ENCODE measurements at regions not wholly inside any gene's neighbourhood (a gene's known extent, or its start where the extent isn't known, plus 50 kb on each side); places are given as distances from the start of the nearest gene placed in this dataset.

GRCh38 chr2:40746191-40746590 is 294.3 kb upstream of the SLC8A1 start:
- WGBS, result 65% methylated on average over 5 of the region's 5 CpGs
- Histone ChIP-seq H3K36me3 (ENCODE audit: control insufficient read depth in 4 of 4, insufficient read depth in 3 of 4, low read depth in 1 of 4, low read length in 3 of 4) (no peaks in the 10 kb centered on the region), H3K4me3 (ENCODE audit: low read depth in 1 of 3, low read length in 3 of 3) (no peak overlapping the region), H3K27ac (ENCODE audit: low read depth in 1 of 2, low read length in 2 of 2) (no peak overlapping the region), H3K9me3 (ENCODE audit: control insufficient read depth in 4 of 4, low read length in 3 of 4) (no peaks in the 10 kb centered on the region), H3K4me1 (ENCODE audit: control insufficient read depth in 4 of 4, insufficient read depth in 4 of 4, low read length in 3 of 4) (no peaks in the 10 kb centered on the region), H3K27me3 (ENCODE audit: control insufficient read depth in 4 of 4, insufficient read depth in 4 of 4, low read length in 3 of 4) (no peaks in the 10 kb centered on the region), H3K9ac (ENCODE audit: low read depth in 1 of 2, low read length in 2 of 2) (no peak overlapping the region)
- TF ChIP-seq FOXA2 (IDR thresholded peaks at IDR 0.05) (no peak), HNF4A (conservative IDR thresholded peaks at IDR 0.05) (no peak), JUND (IDR thresholded peaks at IDR 0.05) (no peak), GABPA (IDR thresholded peaks at IDR 0.05 in 1 of 2, conservative IDR thresholded peaks at IDR 0.05 in 1 of 2) (no peak), ZBTB33 (IDR thresholded peaks at IDR 0.05) (no peak), NR2F2 (IDR thresholded peaks at IDR 0.05) (no peak), TAF1 (conservative IDR thresholded peaks at IDR 0.05) (no peak), HNF4G (IDR thresholded peaks at IDR 0.05) (no peak), EGR1 (IDR thresholded peaks at IDR 0.05; ENCODE audit: low read depth in 2 of 2) (no peak), RAD21 (IDR thresholded peaks at IDR 0.05) (no peak), ATF3 (IDR thresholded peaks at IDR 0.05) (no peak), YY1 (IDR thresholded peaks at IDR 0.05) (no peak)
- TF ChIP-seq, protein P1, sequence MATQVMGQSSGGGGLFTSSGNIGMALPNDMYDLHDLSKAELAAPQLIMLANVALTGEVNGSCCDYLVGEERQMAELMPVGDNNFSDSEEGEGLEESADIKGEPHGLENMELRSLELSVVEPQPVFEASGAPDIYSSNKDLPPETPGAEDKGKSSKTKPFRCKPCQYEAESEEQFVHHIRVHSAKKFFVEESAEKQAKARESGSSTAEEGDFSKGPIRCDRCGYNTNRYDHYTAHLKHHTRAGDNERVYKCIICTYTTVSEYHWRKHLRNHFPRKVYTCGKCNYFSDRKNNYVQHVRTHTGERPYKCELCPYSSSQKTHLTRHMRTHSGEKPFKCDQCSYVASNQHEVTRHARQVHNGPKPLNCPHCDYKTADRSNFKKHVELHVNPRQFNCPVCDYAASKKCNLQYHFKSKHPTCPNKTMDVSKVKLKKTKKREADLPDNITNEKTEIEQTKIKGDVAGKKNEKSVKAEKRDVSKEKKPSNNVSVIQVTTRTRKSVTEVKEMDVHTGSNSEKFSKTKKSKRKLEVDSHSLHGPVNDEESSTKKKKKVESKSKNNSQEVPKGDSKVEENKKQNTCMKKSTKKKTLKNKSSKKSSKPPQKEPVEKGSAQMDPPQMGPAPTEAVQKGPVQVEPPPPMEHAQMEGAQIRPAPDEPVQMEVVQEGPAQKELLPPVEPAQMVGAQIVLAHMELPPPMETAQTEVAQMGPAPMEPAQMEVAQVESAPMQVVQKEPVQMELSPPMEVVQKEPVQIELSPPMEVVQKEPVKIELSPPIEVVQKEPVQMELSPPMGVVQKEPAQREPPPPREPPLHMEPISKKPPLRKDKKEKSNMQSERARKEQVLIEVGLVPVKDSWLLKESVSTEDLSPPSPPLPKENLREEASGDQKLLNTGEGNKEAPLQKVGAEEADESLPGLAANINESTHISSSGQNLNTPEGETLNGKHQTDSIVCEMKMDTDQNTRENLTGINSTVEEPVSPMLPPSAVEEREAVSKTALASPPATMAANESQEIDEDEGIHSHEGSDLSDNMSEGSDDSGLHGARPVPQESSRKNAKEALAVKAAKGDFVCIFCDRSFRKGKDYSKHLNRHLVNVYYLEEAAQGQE (IDR thresholded peaks at IDR 0.05), result no peak
- TF ChIP-seq, protein P2, sequence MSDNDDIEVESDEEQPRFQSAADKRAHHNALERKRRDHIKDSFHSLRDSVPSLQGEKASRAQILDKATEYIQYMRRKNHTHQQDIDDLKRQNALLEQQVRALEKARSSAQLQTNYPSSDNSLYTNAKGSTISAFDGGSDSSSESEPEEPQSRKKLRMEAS (IDR thresholded peaks at IDR 0.05), result no peak
- DNase-seq (ENCODE audit: low spot score), result no peak

DNA sequence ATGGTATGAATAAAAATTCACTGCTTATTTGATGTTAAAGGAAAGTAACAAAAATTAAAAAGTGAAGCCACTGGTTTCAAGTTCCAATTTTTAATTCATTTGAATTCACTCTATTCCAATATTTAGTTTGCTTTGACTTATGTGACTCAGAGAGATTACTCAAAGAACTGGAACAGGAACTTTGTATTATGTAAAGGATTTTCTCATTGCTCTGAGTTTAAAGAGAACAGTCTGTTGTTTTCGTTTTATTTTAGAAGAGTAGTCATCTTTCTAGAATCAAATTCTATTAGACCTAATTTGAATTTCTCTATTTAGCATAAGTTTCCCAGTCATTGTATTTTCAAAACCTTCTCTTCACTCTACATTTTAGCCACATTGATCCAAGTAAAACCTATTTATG is 300.1 kb upstream of the SLC8A1 start:
- Histone ChIP-seq H3K36me3 (ENCODE audit: control insufficient read depth in 4 of 4, insufficient read depth in 3 of 4, low read depth in 1 of 4, low read length in 3 of 4) (no peaks in the 10 kb centered on the region), H3K4me3 (ENCODE audit: low read depth in 1 of 3, low read length in 3 of 3) (no peak overlapping the region), H3K4me1 (ENCODE audit: control insufficient read depth in 4 of 4, insufficient read depth in 4 of 4, low read length in 3 of 4) (no peaks in the 10 kb centered on the region), H3K27me3 (ENCODE audit: control insufficient read depth in 4 of 4, insufficient read depth in 4 of 4, low read length in 3 of 4) (no peaks in the 10 kb centered on the region), H3K9ac (ENCODE audit: low read depth in 1 of 2, low read length in 2 of 2) (no peak overlapping the region), H3K9me3 (ENCODE audit: control insufficient read depth in 4 of 4, low read length in 3 of 4) (no peaks in the 10 kb centered on the region), H3K27ac (ENCODE audit: low read depth in 1 of 2, low read length in 2 of 2) (no peak overlapping the region)
- TF ChIP-seq, protein P2 (IDR thresholded peaks at IDR 0.05), result no peak
- no peak for TF ChIP-seq RAD21 (IDR thresholded peaks at IDR 0.05)
- no peak for TF ChIP-seq JUND (IDR thresholded peaks at IDR 0.05)
- no peak for TF ChIP-seq CTCF (IDR thresholded peaks at IDR 0.05; ENCODE audit: low read depth, low read length, missing input control)
- TF ChIP-seq FOXA2 (IDR thresholded peaks at IDR 0.05), result no peak
- no peak for TF ChIP-seq TAF1 (conservative IDR thresholded peaks at IDR 0.05)
- TF ChIP-seq RXRA (IDR thresholded peaks at IDR 0.05), result no peak
- TF ChIP-seq ZBTB33 (IDR thresholded peaks at IDR 0.05), result no peak
- no peak for TF ChIP-seq GABPA (IDR thresholded peaks at IDR 0.05 in 1 of 2, conservative IDR thresholded peaks at IDR 0.05 in 1 of 2)
- TF ChIP-seq FOXA1 (IDR thresholded peaks at IDR 0.05), result no peak
- TF ChIP-seq NR2F2 (IDR thresholded peaks at IDR 0.05), result no peak
- no peak for TF ChIP-seq HNF4G (IDR thresholded peaks at IDR 0.05)
- TF ChIP-seq, protein P1 (IDR thresholded peaks at IDR 0.05), result no peak
- no peak for TF ChIP-seq YY1 (IDR thresholded peaks at IDR 0.05)
- TF ChIP-seq SP1 (IDR thresholded peaks at IDR 0.05), result no peak
- WGBS, result 42% methylated on average over 1 of the region's 1 CpG
- DNase-seq (ENCODE audit: low spot score), result no peak
